Psoas muscle (tissue), 7 donors: ENCODE measurements at regions not wholly inside any gene's neighbourhood (a gene's known extent, or its start where the extent isn't known, plus 50 kb on each side); places are given as distances from the start of the nearest gene placed in this dataset.

Experiments
- ATAC-seq, 4 donors: fragments of 200-7000 bp; cut with Tn5 transposase; one replicate each; pipeline ENCODE4 v1.9.1; 2020; ENCODE audit warnings: moderate library complexity in 3 of 4, mild to moderate bottlenecking in 2 of 4
- DNase-seq, 2 donors: peaks; one replicate each; pipeline ENCODE4 v3.0.0-alpha.2; 2020
- H3K27ac ChIP-seq: fragments of 200-600 bp; one replicate; pipeline ENCODE4 v1.8.0; 2022
- H3K27me3 ChIP-seq, 3 donors: fragments of 200-600 bp in 1 of 3; one replicate each; pipeline versions ENCODE4 v1.6.1 to v1.8.0; 2013 to 2022; ENCODE audit warnings: low read length in 2 of 3, mild to moderate bottlenecking in 2 of 3, moderate library complexity in 1 of 3; ENCODE audit not compliant: insufficient read depth in 3 of 3
- H3K36me3 ChIP-seq, 2 donors: fragments of 200-600 bp in 1 of 2; one replicate each; pipeline versions ENCODE4 v1.6.1 to v1.8.0; 2013 to 2022; ENCODE audit warnings: low read depth in 1 of 2, mild to moderate bottlenecking in 1 of 2, moderate library complexity in 1 of 2; ENCODE audit not compliant: insufficient read depth in 1 of 2
- H3K4me1 ChIP-seq: fragments of 200-600 bp; one replicate; pipeline ENCODE4 v1.8.0; 2022
- H3K4me3 ChIP-seq: fragments of 200-600 bp; one replicate; pipeline ENCODE4 v1.8.0; 2022; ENCODE audit warnings: mild to moderate bottlenecking
- H3K9me3 ChIP-seq: fragments of 200-600 bp; one replicate; pipeline ENCODE4 v1.8.0; 2022
- WGBS, 3 donors: extraction: QIAGEN DNeasy Blood & Tissue Kit; methylation state at CpG; one replicate each; pipeline versions ENCODE4 v1.1.6 to v1.1.7; 2013; 5-methylcytosine and 5-hydroxymethylcytosine counted together
- intact Hi-C, 2 donors: fragments of 100-400 bp; cut with DNase I; formaldehyde crosslinking; loops; one replicate each; pipeline versions ENCODE4 v1.11.0 to v1.14.2; 2022
- TF ChIP-seq, protein P1 (sequence below): fragments of 200-600 bp; IDR thresholded peaks from one replicate; pipeline ENCODE4 v1.8.0; 2022; ENCODE audit warnings: antibody characterized with exemption
- donor health status: healthy with polysubstance abuse.
- donor health status: DM: no; HTN: no; CAD: no; lungs with moderate emphysema.
- donor health status: Bipolar disorder and iron deficiency.
- donor health status: healthy.
- donor health status: DM: yes; HTN: yes; CAD: no.
- donor health status: DM: no; HTN: no; CAD: no.
- donor health status: DM: yes; HTN: yes; CAD: no.

GRCh38 chr13:54361460-54361859 is 1332.8 kb downstream of the OLFM4 start:
- no peaks in the 10 kb centered on the region for H3K9me3 ChIP-seq
- H3K36me3 ChIP-seq: no peaks in the 10 kb centered on the region
- H3K4me1 ChIP-seq: no peaks in the 10 kb centered on the region
- no peaks in the 10 kb centered on the region for H3K27me3 ChIP-seq
- no peak for ATAC-seq
- TF ChIP-seq, protein P1, sequence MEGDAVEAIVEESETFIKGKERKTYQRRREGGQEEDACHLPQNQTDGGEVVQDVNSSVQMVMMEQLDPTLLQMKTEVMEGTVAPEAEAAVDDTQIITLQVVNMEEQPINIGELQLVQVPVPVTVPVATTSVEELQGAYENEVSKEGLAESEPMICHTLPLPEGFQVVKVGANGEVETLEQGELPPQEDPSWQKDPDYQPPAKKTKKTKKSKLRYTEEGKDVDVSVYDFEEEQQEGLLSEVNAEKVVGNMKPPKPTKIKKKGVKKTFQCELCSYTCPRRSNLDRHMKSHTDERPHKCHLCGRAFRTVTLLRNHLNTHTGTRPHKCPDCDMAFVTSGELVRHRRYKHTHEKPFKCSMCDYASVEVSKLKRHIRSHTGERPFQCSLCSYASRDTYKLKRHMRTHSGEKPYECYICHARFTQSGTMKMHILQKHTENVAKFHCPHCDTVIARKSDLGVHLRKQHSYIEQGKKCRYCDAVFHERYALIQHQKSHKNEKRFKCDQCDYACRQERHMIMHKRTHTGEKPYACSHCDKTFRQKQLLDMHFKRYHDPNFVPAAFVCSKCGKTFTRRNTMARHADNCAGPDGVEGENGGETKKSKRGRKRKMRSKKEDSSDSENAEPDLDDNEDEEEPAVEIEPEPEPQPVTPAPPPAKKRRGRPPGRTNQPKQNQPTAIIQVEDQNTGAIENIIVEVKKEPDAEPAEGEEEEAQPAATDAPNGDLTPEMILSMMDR: no peak
- DNase-seq: no peak
- WGBS, 3 donors: 82 to 90% (median 88%) methylated on average over 1 of the region's 1 CpG
- H3K27ac ChIP-seq: no peak overlapping the region
- intact Hi-C loops: no loop called here
- no peak overlapping the region for H3K4me3 ChIP-seq

DNA sequence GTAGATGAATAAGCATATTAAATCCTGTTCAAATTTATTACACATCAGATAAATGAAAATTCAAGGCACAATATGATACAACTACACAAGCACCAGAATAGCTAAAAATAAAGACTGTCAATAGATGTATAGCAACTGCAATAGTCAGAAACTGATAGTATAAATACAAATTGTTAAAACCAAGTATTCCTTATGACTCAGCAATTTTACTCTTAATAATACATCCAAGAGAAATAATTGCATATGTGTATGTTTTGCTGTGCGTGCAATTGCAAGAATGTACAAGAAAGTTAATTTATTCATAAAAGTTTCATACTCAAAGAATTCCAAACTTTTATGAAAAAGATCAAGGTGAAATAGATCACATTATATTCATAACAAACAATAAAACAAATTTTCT is 1338.1 kb downstream of the OLFM4 start:
- ATAC-seq (no peak), DNase-seq (no peak)
- no peak overlapping the region for H3K4me3 ChIP-seq
- H3K36me3 ChIP-seq: no peaks in the 10 kb centered on the region
- H3K9me3 ChIP-seq: no peaks in the 10 kb centered on the region
- no peak overlapping the region for H3K27ac ChIP-seq
- 53 to 90% (median 87%) methylated on average over 1 of the region's 1 CpG for WGBS, 3 donors
- H3K27me3 ChIP-seq: no peaks in the 10 kb centered on the region
- no peaks in the 10 kb centered on the region for H3K4me1 ChIP-seq
- intact Hi-C loops: no loop called here
- TF ChIP-seq, protein P1: no peak

- H3K4me3 ChIP-seq: no peak overlapping the region
- 60 to 70% (median 69%) methylated on average over 5 of the region's 5 CpGs for WGBS, 3 donors
Measured at GRCh38 chr13:54367639-54368271, 1339.1 kb downstream of the OLFM4 start.

GRCh38 chr13:54368387-54368786 is 1339.8 kb downstream of the OLFM4 start:
- Histone ChIP-seq H3K36me3 (no peaks in the 10 kb centered on the region), H3K27ac (no peak overlapping the region), H3K4me1 (no peaks in the 10 kb centered on the region), H3K4me3 (no peak overlapping the region), H3K9me3 (no peaks in the 10 kb centered on the region), H3K27me3 (no peaks in the 10 kb centered on the region)
- no peak for DNase-seq
- TF ChIP-seq, protein P1: no peak
- intact Hi-C loops: no loop called here
- ATAC-seq: no peak

More at GRCh38 chr13:54367639-54368271, 1339.1 kb downstream of the OLFM4 start:
- TF ChIP-seq, protein P1: no peak
- Histone ChIP-seq H3K27ac (no peak overlapping the region), H3K4me1 (no peaks in the 10 kb centered on the region), H3K27me3 (no peaks in the 10 kb centered on the region), H3K36me3 (no peaks in the 10 kb centered on the region), H3K9me3 (no peaks in the 10 kb centered on the region)
- DNase-seq (no peak), ATAC-seq (no peak)
- intact Hi-C loops: no loop called here

- DNase-seq: no peak
- WGBS, 3 donors: 0% methylated on average over 1 of the region's 1 CpG
- no peaks in the 10 kb centered on the region for H3K27me3 ChIP-seq
- no peak overlapping the region for H3K4me3 ChIP-seq
- no peak overlapping the region for H3K27ac ChIP-seq
- H3K36me3 ChIP-seq: no peaks in the 10 kb centered on the region
- H3K9me3 ChIP-seq: no peaks in the 10 kb centered on the region
- intact Hi-C loops: no loop called here
- TF ChIP-seq, protein P1: no peak
- H3K4me1 ChIP-seq: no peaks in the 10 kb centered on the region
- no peak for ATAC-seq
Measured at GRCh38 chr13:54373211-54373610, 1344.6 kb downstream of the OLFM4 start.
